DND-41 (cell line): ENCODE measurements at regions not wholly inside any gene's neighbourhood (a gene's known extent, or its start where the extent isn't known, plus 50 kb on each side); places are given as distances from the start of the nearest gene placed in this dataset.

ENCODE experiments used
- ATAC-seq: fragments of 200-7000 bp; cut with Tn5 transposase; 3 replicates; pipeline ENCODE4 v1.9.1; 2021; ENCODE audit warnings: low read depth; ENCODE audit not compliant: insufficient read depth
- DNase-seq: peaks from one replicate; pipeline ENCODE4 v3.0.0-alpha.2; 2020
- H2AFZ ChIP-seq: 2 replicates; pipeline ENCODE4 v1.6.0; 2012; ENCODE audit warnings: low read depth, low read length
- H3K27ac ChIP-seq: 2 replicates; pipeline ENCODE4 v1.5.1; 2012; ENCODE audit warnings: low read length, inconsistent platforms
- H3K27me3 ChIP-seq: fragments of 200-600 bp; sonication (generic); 2 replicates; pipeline ENCODE4 v1.6.0; 2012; ENCODE audit warnings: low read length, mild to moderate bottlenecking, inconsistent platforms; ENCODE audit not compliant: insufficient read depth, poor library complexity
- H3K36me3 ChIP-seq: 2 replicates; pipeline ENCODE4 v1.5.1; 2012; ENCODE audit warnings: low read length, inconsistent platforms; ENCODE audit not compliant: insufficient read depth
- H3K4me1 ChIP-seq: 2 replicates; pipeline ENCODE4 v1.5.1; 2012; ENCODE audit warnings: mild to moderate bottlenecking, low read length; ENCODE audit not compliant: insufficient read depth
- H3K4me2 ChIP-seq: 2 replicates; pipeline ENCODE4 v1.6.0; 2012; ENCODE audit warnings: mild to moderate bottlenecking, moderate library complexity, low read length, inconsistent platforms; ENCODE audit not compliant: insufficient read depth
- H3K4me3 ChIP-seq, 2 experiments: fragments of 200-600 bp in 1 of 2; shearing (Covaris generic) in 1 of 2; 2 replicates each; pipeline ENCODE4 v1.5.1; 2012 to 2016; ENCODE audit warnings: inconsistent platforms in 2 of 2, low read length in 2 of 2, mild to moderate bottlenecking in 2 of 2, low read depth in 1 of 2, moderate library complexity in 1 of 2
- H3K79me2 ChIP-seq: 2 replicates; pipeline ENCODE4 v1.6.0; 2012; ENCODE audit warnings: low read length, inconsistent platforms; ENCODE audit not compliant: insufficient read depth
- H3K9ac ChIP-seq: 2 replicates; pipeline ENCODE4 v1.6.0; 2012; ENCODE audit warnings: low read depth, mild to moderate bottlenecking, inconsistent platforms, low read length, moderate library complexity
- H3K9me3 ChIP-seq: 2 replicates; pipeline ENCODE4 v1.5.1; 2012; ENCODE audit warnings: low read length, moderate library complexity, mild to moderate bottlenecking, inconsistent platforms; ENCODE audit not compliant: insufficient read depth, severe bottlenecking
- H4K20me1 ChIP-seq: 2 replicates; pipeline ENCODE4 v1.6.0; 2012; ENCODE audit warnings: low read length; ENCODE audit not compliant: insufficient read depth
- CTCF ChIP-seq: IDR thresholded peaks from 2 replicates; pipeline ENCODE4 v1.5.1; 2012; ENCODE audit warnings: borderline replicate concordance, low read length, moderate library complexity, mild to moderate bottlenecking; ENCODE audit not compliant: poor library complexity, severe bottlenecking; ENCODE audit errors: extremely low read depth
- EZH2 ChIP-seq: IDR thresholded peaks from 3 replicates; pipeline ENCODE4 v1.6.1; 2012; ENCODE audit warnings: borderline replicate concordance, low read depth, mild to moderate bottlenecking, moderate library complexity, low read length, inconsistent platforms; ENCODE audit not compliant: severe bottlenecking

- no peak overlapping the region for H3K9ac ChIP-seq
- H3K27ac ChIP-seq = no peak overlapping the region
- no peaks in the 10 kb centered on the region for H3K4me1 ChIP-seq
- H3K4me2 ChIP-seq = no peak overlapping the region
- no peaks in the 10 kb centered on the region for H4K20me1 ChIP-seq
- no peaks in the 10 kb centered on the region for H3K36me3 ChIP-seq
- DNase-seq = no peak
- no peaks in the 10 kb centered on the region for H3K9me3 ChIP-seq
- no peak for ATAC-seq
- TF ChIP-seq CTCF (no peak), EZH2 (no peak)
- H2AFZ ChIP-seq = no peak overlapping the region
- no peaks in the 10 kb centered on the region for H3K79me2 ChIP-seq
- no peaks in the 10 kb centered on the region for H3K27me3 ChIP-seq
- no peak overlapping the region for H3K4me3 ChIP-seq
Measured at GRCh38 chr6:12527339-12527738, 189.2 kb upstream of the PHACTR1 start.

GRCh38 chr6:12528136-12528535 is 188.4 kb upstream of the PHACTR1 start:
- Histone ChIP-seq H2AFZ (no peak overlapping the region), H3K79me2 (no peaks in the 10 kb centered on the region), H3K4me3 (no peak overlapping the region), H4K20me1 (no peaks in the 10 kb centered on the region), H3K36me3 (no peaks in the 10 kb centered on the region), H3K27ac (no peak overlapping the region), H3K27me3 (no peaks in the 10 kb centered on the region), H3K9ac (no peak overlapping the region), H3K4me1 (no peaks in the 10 kb centered on the region), H3K9me3 (no peaks in the 10 kb centered on the region), H3K4me2 (no peak overlapping the region)
- no peak for ATAC-seq
- DNase-seq = no peak
- TF ChIP-seq EZH2 (no peak), CTCF (no peak)

DNA sequence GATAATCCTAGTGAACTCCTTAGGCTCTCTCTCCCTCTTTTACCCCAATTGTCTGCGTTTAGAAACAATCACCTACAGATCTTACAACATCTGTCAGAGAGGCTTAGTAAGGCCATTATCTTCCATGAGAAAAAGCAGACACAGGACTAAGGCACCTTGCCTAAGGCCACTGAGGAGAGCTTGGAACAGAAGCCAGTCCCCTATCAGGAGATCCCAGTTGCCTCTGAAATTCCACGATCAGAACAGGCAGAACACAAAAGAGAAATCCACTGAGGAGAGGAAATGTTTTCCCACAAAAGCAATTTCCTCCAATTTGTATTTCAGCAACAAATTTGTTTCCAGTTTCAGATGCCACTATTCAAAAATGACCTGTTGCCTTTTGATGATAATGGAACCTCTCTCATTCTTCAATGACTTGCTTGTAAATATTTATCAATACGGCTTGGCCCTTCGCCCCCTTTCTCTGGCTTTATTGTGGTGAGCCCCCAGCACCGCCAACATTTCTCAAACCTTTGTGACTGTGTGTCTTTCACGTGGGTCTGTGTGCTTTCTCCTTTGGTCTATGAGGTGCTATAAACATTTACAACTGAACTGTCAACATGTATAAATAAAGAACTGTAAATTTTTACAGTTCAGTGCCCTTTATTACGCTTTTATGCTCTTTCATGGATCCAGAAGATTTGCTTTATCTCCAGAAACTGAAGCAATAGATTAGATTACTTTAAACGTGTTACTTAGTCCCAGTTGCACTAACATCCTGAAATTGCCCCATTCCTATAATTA is 187.8 kb upstream of the PHACTR1 start:
- Histone ChIP-seq H3K9me3 (no peaks in the 10 kb centered on the region), H3K79me2 (no peaks in the 10 kb centered on the region), H4K20me1 (no peaks in the 10 kb centered on the region), H3K27me3 (no peaks in the 10 kb centered on the region), H3K4me2 (no peak overlapping the region), H3K9ac (no peak overlapping the region), H3K27ac (no peak overlapping the region), H3K4me1 (no peaks in the 10 kb centered on the region), H3K4me3 (no peak overlapping the region), H3K36me3 (no peaks in the 10 kb centered on the region), H2AFZ (no peak overlapping the region)
- TF ChIP-seq EZH2 (no peak), CTCF (no peak)
- DNase-seq (no peak), ATAC-seq (no peak)
